GM21526 (cell line): ENCODE measurements at regions not wholly inside any gene's neighbourhood (a gene's known extent, or its start where the extent isn't known, plus 50 kb on each side); places are given as distances from the start of the nearest gene placed in this dataset.
"Not testable (repeated sequence)": the region's sequence is repeated elsewhere in the genome, so short reads cannot be mapped to it uniquely, and the experiment has no call there.

ENCODE experiments used
- ATAC-seq: cut with Tn5 transposase; IDR thresholded peaks from one replicate; pipeline ENCODE4 v1.9.1; 2021; ENCODE audit warnings: moderate library complexity; ENCODE audit not compliant: unreplicated experiment, low FRiP score

- no peak for ATAC-seq
Measured at GRCh38 chr6:164107297-164107995, 692.9 kb downstream of the QKI start.

- ATAC-seq = no peak
Measured at GRCh38 chr6:164106345-164106769, 691.8 kb downstream of the QKI start.

DNA sequence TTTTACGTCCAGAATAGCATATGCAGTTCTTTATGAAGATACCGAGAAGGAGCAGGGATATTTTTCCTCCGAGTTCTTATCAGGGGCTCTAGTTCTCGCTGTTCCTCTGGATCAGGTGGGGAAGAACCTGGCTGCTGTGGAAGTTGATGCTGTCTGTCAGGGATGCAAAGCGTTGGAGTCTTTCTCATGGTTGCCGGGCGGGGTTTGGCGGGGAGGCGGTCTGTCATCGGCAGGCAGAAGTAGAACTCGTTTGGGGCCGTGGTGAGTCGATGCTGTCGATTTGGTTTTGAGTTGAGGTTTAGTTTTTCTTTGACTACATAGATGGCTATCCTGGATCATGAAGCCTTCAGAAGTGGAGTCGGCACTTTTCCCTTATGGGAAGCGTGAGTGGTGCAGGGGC lies 691.2 kb downstream of the QKI start:
- no peak for ATAC-seq

- no peak for ATAC-seq
Measured at GRCh38 chr6:164104432-164104831, 689.9 kb downstream of the QKI start.

DNA sequence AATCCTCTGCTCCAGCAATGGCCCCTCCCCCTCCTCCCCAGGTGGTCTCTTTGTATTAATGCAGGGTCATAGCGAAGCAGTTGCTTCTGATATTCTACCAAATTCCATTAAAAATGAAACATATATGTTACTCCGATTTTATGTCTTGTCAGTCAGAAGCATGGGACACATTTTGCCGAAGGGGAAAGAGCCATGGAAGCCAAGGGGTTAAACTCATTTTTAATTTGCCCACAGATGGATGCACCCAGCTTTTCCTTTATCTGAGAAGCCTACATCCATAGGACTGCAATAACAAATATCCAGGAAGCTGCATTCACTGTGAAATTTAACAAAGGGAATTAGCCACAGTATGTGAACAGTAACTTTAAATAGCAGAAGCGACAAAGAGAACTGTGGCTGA lies 688.2 kb downstream of the QKI start:
- ATAC-seq = no peak

GRCh38 chr6:164101859-164102258 lies 687.3 kb downstream of the QKI start:
- ATAC-seq = no peak

GRCh38 chr6:164099269-164099865 lies 684.8 kb downstream of the QKI start:
- no peak for ATAC-seq

GRCh38 chr6:164098857-164099267 lies 684.3 kb downstream of the QKI start:
- ATAC-seq = no peak

DNA sequence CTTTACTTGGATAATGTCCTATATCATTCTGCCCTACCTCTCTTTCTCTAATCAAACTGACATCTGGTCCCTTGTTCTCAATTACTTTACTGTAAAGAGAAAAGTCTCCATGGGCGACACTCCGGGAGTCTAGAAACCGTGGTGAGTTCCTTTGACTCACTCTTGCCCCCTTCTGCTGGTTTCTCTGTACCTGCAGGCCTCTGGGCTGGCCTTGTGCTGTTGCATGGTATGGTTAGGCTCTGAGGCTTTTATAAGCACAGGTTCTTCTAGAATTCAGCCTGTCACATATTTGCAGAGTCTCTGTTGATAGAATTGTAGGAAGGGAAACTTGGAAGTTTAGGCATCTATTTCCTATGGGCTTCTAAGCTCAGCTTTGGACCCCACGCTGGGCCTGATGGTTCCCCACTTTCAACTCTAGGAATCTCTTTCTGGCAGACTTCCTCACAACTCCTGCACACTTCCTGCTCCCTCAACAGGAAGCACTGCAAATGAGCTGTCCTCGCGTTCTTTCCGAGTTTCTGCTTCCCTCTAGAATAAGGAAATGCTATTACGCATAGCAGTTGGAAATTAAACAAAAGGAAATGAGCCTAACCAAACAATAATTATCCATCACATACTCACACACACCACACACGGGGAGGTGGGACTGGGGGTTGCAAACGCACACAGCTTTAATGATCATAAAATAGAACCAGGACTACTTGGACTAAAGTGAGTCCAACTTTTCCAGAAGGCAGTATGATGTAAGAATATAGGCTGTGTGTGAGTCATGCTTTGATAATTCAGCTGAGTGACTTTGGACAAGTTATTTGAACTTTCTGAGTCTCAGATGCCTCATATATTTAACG lies 683.3 kb downstream of the QKI start:
- no peak for ATAC-seq

DNA sequence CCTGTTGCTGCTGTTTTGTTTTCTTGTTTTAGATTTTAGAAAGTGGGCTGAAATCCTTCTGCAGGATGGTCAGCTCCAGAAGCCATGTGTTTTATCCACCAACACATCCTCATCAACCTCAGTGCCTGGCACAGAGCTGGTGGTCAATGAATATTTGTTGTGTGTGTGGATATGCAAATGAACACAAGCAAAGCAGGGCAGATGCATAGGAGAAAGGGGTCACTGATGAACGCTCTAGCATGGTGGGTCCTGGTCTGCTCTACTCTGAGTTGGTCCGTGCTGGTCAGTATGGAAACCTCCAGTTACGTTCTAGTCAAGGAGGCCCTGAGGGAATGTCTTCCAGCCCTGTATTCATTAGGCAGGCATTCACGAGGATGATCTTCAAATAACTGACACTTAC lies 682.5 kb downstream of the QKI start:
- ATAC-seq = no peak

DNA sequence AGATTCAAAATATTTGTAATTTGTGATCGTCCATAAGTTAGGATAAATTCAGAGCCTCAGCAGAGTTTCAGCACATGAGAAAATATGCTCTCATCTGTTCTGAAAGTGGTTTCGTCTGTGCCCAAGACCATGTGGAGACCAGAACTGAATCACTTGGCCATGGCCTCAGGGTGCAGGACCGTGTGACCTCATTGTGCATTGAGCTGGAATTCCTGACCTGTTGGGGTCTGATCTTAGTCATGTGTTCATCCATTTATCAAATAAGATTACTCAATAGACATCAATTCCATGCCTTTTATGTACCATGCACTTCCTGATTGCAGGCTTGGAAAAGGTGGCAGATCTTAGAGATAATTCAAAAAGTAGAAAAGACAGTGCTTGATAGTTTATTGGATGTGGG lies 680.5 kb downstream of the QKI start:
- no peak for ATAC-seq

GRCh38 chr6:164087870-164088269 lies 673.4 kb downstream of the QKI start:
- ATAC-seq = no peak

- ATAC-seq = no peak
Measured at GRCh38 chr6:164087211-164087610, 672.7 kb downstream of the QKI start.

- no peak for ATAC-seq
Measured at GRCh38 chr6:164086076-164086887, 671.8 kb downstream of the QKI start.

DNA sequence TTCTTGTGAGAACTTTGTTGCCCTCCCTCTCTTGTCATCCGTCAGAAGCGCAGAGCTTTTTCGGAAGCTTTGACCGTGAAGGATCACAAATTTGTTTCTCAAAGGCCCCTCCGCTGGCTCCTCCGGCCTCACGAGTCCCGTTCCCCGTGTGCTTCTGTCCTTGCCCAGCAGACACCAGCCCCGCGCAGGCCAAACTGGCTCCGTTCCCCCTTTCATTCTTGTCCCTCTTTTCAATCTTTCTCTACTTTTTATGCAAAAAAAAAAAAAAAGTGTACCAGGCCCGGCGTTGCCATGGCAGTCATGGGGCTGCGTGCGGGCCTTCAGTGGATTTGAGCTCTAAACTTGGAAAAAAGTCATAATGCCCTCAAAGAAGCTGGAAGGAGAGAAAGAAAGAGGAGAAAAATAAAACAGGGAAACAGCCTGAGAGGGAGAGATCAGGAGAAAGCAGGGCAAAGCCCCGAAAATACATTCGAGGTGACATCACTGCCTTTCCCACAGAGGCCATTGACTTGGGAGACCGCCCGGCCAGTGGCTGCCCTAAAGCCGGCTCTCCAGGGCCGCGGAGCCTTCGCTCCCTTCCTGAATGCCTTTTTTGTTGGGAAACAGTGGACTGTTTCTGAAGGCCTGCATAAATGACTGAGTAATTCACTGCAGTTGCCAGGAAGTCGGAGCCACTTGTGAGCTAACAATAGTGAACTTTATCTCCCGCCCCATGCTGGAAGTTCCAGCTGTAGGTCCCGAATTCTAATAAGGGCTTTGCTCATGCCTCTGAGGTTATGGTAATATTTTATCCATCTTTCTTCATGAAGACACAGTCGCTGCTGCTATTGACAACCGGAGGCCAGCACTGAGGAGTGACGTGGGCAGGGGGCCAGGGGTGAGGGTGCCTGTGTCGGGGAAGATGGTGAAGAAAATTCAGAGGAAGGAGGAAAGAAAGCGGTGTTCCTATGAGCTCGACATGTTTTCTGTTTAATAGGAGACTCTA lies 670.9 kb downstream of the QKI start:
- no peak for ATAC-seq

DNA sequence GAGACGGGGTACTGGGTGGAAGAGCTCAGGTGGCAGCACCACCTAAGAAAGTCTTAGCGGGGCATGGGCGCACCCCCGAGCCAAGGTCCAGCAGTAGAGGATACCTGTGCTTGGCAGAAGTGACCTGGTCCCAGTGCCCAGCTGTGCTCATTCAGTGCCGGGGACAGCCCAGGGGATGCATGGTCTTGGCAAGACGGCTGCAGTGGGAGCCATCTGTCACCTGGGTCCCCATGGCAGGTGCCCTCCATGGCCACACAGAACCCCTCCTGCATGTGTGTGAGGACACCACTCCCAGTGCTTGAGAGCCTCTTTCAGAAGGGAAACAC lies 664.7 kb downstream of the QKI start:
- ATAC-seq = no peak

DNA sequence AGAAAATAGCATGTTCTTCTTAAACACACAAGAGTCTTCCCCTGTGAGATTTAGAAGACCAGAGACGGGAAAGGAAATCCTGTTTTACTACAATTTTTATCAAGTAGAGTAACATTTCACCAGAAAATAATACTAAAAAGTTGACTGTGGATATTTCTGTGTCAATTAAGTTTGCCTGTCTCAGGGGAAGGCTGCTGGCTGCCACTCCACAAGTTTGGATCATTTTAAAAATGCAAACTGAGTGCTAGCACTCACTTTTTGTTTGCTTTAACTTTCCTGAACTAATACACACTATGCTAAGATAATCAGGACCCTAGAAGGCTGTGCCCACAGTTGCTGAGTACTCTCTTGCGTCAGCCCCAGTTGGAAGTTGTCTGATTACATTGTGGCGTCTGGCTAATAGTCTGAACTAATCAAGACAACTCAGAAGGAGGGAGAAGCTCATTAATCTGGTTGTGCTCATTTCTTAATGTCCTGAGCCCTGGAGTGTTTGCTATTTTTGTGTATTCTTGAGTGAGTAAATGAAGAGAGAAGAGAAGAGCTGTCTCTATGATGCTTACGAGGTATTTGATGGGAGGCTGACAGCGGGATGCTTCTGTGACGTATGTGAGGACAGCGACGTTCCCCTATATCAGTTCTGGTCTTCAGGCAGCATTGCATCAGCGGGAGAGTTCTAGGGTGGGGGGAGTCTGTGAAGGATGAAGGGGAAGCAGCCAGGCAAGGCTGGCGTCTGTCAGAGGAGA lies 664.2 kb downstream of the QKI start:
- ATAC-seq = no peak

DNA sequence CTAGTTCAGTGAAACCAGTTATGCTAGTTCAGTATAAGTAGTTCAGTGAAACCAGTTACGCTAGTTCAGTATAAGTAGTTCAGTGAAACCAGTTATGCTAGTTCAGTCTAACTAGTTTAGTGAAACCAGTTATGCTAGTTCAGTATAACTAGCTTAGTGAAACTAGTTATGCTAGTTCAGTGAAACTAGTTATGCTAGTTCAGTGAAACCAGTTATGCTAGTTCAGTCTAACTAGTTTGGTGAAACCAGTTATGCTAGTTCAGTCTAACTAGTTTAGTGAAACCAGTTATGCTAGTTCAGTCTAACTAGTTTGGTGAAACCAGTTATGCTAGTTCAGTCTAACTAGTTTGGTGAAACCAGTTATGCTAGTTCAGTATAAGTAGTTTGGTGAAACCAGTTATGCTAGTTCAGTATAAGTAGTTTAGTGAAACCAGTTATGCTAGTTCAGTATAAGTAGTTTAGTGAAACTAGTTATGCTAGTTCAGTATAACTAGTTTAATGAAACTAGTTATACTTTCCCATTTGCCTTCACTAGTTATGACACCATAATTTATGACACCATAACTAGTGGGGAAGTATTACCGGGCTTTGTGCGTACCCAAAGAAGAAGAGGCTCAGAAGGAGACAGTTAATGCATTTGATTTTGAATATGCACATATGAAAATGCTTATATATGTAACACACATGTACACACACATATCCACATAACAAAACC lies 662.5 kb downstream of the QKI start:
- ATAC-seq = not testable (repeated sequence)
